Body of pancreas (tissue), 4 donors: ENCODE measurements at regions not wholly inside any gene's neighbourhood (a gene's known extent, or its start where the extent isn't known, plus 50 kb on each side); places are given as distances from the start of the nearest gene placed in this dataset.

Experiments
- ATAC-seq: fragments of 150-250 bp; one replicate; pipeline ENCODE4 v1.9.1; 2016
- DNase-seq, 4 donors: peaks; one replicate each; pipeline ENCODE4 v3.0.0-alpha.2; 2019
- H3K27ac ChIP-seq, 4 donors: fragments of 200-600 bp; sonication (generic); 1 replicate in 3 of 4; 2 replicates in 1 of 4; pipeline versions ENCODE4 v1.5.1 to v1.6.1; 2016 to 2019; ENCODE audit warnings: mild to moderate bottlenecking in 1 of 4, mixed read lengths in 1 of 4, moderate library complexity in 1 of 4
- H3K27me3 ChIP-seq, 2 donors: fragments of 200-600 bp; sonication (generic); one replicate each; pipeline ENCODE4 v1.6.0; 2016; ENCODE audit warnings: mild to moderate bottlenecking in 1 of 2
- H3K36me3 ChIP-seq, 2 donors: fragments of 200-600 bp; sonication (generic); replicated peaks in 1 of 2; 2 replicates each; pipeline ENCODE4 v1.5.1; 2016; ENCODE audit warnings: low read depth in 2 of 2; ENCODE audit not compliant: insufficient read depth in 1 of 2
- H3K4me1 ChIP-seq: fragments of 200-600 bp; sonication (generic); one replicate; pipeline ENCODE4 v1.6.0; 2016
- H3K4me3 ChIP-seq, 2 donors: fragments of 200-600 bp; sonication (generic); 1 replicate in 1 of 2; 2 replicates in 1 of 2; pipeline ENCODE4 v1.5.1; 2016 to 2019
- H3K9me3 ChIP-seq, 3 donors: fragments of 200-600 bp; sonication (generic); 1 replicate in 2 of 3; 2 replicates in 1 of 3; pipeline ENCODE4 v1.5.1; 2016
- CTCF ChIP-seq, 7 experiments: fragments of 450-650 bp in 4 of 7; fragments of 200-600 bp in 3 of 7; sonication (generic) in 3 of 7; IDR thresholded peaks; one replicate each; pipeline ENCODE4 v1.5.1; 2016 to 2019; ENCODE audit warnings: antibody characterized with exemption in 7 of 7
- POLR2A ChIP-seq, 3 donors: fragments of 450-650 bp; IDR thresholded peaks; one replicate each; pipeline ENCODE4 v1.6.1; 2016; ENCODE audit warnings: antibody characterized with exemption in 3 of 3, mild to moderate bottlenecking in 2 of 3
- whole genome bisulfite sequencing, 2 donors: methylation state at CpG; one replicate each; pipeline ENCODE4 v1.1.5; 2017; 5-methylcytosine and 5-hydroxymethylcytosine counted together
- intact Hi-C: fragments of 100-400 bp; cut with DNase I; formaldehyde crosslinking; loops from one replicate; pipeline ENCODE4 v1.15.1; 2023

- no peak overlapping the region for H3K27ac ChIP-seq
- WGBS, 2 donors: 53 to 63% methylated on average over 6 of the region's 6 CpGs
- intact Hi-C loops: no loop called here
- DNase-seq (no peak), ATAC-seq (no peak)
- H3K27me3 ChIP-seq: no peaks in the 10 kb centered on the region
- no peak overlapping the region for H3K4me3 ChIP-seq
- no peaks in the 10 kb centered on the region for H3K9me3 ChIP-seq
- TF ChIP-seq CTCF (IDR thresholded peaks at IDR 0.05) (no peak), POLR2A (IDR thresholded peaks at IDR 0.05) (no peak)
- H3K36me3 ChIP-seq: no peaks in the 10 kb centered on the region
- H3K4me1 ChIP-seq: no peaks in the 10 kb centered on the region
These were observed 116.9 kb upstream of the NMNAT3 start for GRCh38 chr3:139794469-139795265.

- Histone ChIP-seq H3K27ac (no peak overlapping the region), H3K4me3 (no peak overlapping the region), H3K9me3 (no peaks in the 10 kb centered on the region), H3K36me3 (no peaks in the 10 kb centered on the region), H3K27me3 (no peaks in the 10 kb centered on the region), H3K4me1 (no peaks in the 10 kb centered on the region)
- WGBS, 2 donors: 74 to 76% methylated on average over 3 of the region's 3 CpGs
- no peak for TF ChIP-seq CTCF (IDR thresholded peaks at IDR 0.05)
- no peak for TF ChIP-seq POLR2A (IDR thresholded peaks at IDR 0.05)
- intact Hi-C loops: no loop called here
- DNase-seq (no peak), ATAC-seq (no peak)
These were observed 115.6 kb upstream of the NMNAT3 start for GRCh38 chr3:139793408-139793807.

GRCh38 chr3:139780593-139780992 is 102.8 kb upstream of the NMNAT3 start:
- no peaks in the 10 kb centered on the region for H3K4me1 ChIP-seq
- H3K36me3 ChIP-seq: no peaks in the 10 kb centered on the region
- WGBS, 2 donors: 60 to 81% methylated on average over 1 of the region's 1 CpG
- H3K27ac ChIP-seq: no peak overlapping the region
- TF ChIP-seq CTCF (IDR thresholded peaks at IDR 0.05) (no peak), POLR2A (IDR thresholded peaks at IDR 0.05) (no peak)
- no peaks in the 10 kb centered on the region for H3K27me3 ChIP-seq
- intact Hi-C loops: no loop called here
- no peaks in the 10 kb centered on the region for H3K9me3 ChIP-seq
- no peak for DNase-seq
- no peak overlapping the region for H3K4me3 ChIP-seq
- no peak for ATAC-seq

GRCh38 chr3:139778682-139779233 is 101.0 kb upstream of the NMNAT3 start:
- ATAC-seq (no peak), DNase-seq (no peak)
- TF ChIP-seq CTCF (IDR thresholded peaks at IDR 0.05): no peak
- TF ChIP-seq POLR2A (IDR thresholded peaks at IDR 0.05): no peak
- intact Hi-C loops: no loop called here
- Histone ChIP-seq H3K4me1 (no peaks in the 10 kb centered on the region), H3K36me3 (no peaks in the 10 kb centered on the region), H3K9me3 (no peaks in the 10 kb centered on the region), H3K27ac (no peak overlapping the region), H3K4me3 (no peak overlapping the region), H3K27me3 (no peaks in the 10 kb centered on the region)
- WGBS, 2 donors: 72 to 76% methylated on average over 6 to 10 of the region's 10 CpGs
